ENCODE measurements at regions not wholly inside any gene's neighbourhood (a gene's known extent, or its start where the extent isn't known, plus 50 kb on each side); places are given as distances from the start of the nearest gene placed in this dataset.

GRCh38 chr21:41666641-41667081, 100.2 kb downstream of the RIPK4 start:
- no peak overlapping the region for H3K4me3 ChIP-seq (ENCODE audit: low read depth, low read length)
- no peak for TF ChIP-seq CTCF (conservative IDR thresholded peaks at IDR 0.05; ENCODE audit: low read depth, low read length)
- no peak for DNase-seq (ENCODE audit: low read depth)

DNA sequence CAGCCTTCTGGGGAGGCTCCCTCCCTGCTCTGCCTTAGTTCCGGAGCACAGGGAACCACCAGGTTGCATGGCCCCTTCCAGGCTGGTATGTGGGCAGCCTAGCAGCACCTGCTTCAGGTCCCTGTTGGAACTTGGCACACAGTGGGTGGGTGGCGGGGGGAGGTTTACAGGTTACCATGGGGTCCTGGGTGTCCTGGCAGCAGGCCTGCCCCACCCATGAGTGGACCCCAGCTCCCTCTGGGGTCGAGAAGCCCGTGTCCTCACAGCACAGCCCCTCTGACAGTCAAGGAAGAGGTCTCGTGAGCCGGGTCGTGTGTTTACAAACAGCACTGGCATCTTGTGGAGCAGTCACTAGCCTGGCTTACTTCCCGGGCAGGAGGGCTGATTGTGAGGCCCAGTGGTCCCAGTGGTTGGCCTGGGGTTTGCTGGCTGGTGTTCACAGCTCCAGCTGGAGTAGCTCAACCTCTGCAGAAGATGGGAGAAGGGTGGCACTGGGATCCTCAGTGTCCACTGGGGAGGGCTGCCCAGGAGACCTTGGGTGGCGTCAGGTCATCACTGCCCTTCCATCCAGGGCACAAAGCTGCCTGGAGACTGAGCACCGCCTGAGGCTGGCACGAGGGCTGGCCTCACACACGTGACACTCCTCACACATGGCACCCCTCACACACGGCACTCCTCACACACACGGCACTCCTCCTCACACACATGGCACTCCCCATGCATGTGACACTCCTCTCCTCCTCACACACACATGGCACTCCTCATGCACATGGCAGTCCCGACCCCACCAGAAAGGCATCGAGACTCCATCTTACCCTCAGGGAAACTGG, 100.9 kb downstream of the RIPK4 start:
- no peak for DNase-seq (ENCODE audit: low read depth)
- TF ChIP-seq CTCF (conservative IDR thresholded peaks at IDR 0.05; ENCODE audit: low read depth, low read length) = no peak
- H3K4me3 ChIP-seq (ENCODE audit: low read depth, low read length) = no peak overlapping the region

- DNase-seq (ENCODE audit: low read depth) = peak; percentile 43
- no peak for TF ChIP-seq CTCF (conservative IDR thresholded peaks at IDR 0.05; ENCODE audit: low read depth, low read length)
- H3K4me3 ChIP-seq (ENCODE audit: low read depth, low read length) = no peak overlapping the region
Observed at GRCh38 chr21:41664881-41665765, 101.7 kb downstream of the RIPK4 start.

DNA sequence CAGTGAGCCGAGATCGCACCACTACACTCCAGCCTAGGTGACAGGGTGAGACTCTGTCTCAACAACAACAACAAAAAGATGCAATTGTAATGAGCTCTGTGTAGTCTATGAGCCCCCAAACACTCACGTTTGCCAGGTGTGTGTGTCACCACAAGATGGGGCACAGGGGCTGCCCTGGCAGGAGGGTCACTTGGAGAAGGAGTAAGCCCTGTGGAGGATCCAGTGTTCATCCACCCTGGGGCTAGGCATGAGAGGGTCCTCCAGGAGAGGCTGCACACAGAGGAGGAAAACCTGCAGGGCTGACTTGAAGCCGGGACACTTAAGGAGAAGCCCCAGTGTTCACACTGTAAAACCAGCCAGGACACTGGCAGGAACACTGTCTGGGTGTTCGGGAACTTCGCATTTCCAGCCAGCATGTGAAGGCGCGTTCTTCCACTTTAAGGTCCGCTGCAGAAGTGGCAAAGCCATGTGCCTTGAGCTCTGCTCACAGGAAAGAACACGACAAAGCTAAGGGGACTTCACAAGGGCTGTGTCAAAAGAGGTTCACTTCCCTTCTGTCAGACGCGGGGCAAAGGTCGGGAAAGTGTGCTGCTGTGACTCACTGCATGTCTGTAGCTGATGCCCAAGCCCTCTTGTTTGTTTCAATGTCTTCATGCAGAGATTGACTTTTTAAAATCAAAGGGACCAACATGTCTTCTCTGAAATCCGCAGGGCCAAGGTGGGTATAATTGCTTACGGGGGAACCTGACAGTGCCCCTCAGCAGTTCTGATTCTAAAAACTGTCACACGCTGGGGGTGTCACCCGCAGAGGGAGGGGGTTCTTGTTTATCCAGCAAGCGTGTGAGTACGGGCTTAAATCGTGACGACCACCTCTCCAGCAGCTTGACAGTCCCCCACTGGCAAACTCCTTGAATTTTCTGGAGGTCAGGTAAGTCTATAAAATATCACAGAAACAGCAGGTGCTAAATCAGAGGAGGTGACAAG, 102.8 kb downstream of the RIPK4 start:
- peak; percentile 43 for DNase-seq (ENCODE audit: low read depth)
- no peak overlapping the region for H3K4me3 ChIP-seq (ENCODE audit: low read depth, low read length)
- no peak for TF ChIP-seq CTCF (conservative IDR thresholded peaks at IDR 0.05; ENCODE audit: low read depth, low read length)

DNA sequence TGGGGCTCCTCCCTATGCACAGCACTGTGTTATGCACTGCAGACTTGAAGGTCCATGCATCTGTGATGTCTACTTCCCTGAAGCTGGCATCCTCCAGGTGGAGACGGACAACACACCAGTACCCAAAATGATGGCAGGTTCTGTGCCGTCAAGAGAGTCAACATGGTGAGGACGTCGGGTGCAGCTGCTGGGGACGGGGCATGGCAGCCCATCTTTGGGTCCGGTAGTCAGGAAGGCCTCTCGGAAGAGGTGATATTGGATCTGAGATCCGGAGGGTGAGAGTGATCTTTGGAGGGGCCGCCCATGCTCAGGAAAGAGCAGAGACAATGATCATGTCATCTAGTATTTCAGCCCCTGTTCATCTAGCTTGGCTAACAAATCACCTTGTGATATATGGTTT, 104.1 kb downstream of the RIPK4 start:
- no peak overlapping the region for H3K4me3 ChIP-seq (ENCODE audit: low read depth, low read length)
- TF ChIP-seq CTCF (conservative IDR thresholded peaks at IDR 0.05; ENCODE audit: low read depth, low read length) = no peak
- no peak for DNase-seq (ENCODE audit: low read depth)

DNA sequence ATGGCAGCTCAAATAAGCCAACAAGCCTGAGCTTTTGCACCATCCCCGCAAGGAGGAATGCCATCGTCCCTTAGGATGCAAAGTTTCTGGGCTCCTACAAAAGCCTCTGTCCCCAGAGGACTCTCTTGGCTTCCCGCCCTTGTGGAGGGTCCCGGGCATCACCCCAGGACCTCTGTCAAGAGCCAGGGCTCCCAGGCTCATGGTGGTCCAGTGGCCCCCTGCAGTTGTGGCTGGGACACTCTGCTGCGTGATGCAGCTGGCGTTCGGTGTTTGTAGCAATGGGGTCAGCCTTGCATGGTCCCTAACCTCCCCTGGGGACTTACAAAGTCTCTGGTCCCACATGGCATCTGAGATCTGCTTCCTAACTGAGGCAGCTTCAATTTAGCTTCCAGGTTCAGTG, 104.7 kb downstream of the RIPK4 start:
- no peak for TF ChIP-seq CTCF (conservative IDR thresholded peaks at IDR 0.05; ENCODE audit: low read depth, low read length)
- no peak for DNase-seq (ENCODE audit: low read depth)
- no peak overlapping the region for H3K4me3 ChIP-seq (ENCODE audit: low read depth, low read length)
